KMS-11 (cell line): ENCODE measurements at regions not wholly inside any gene's neighbourhood (a gene's known extent, or its start where the extent isn't known, plus 50 kb on each side); places are given as distances from the start of the nearest gene placed in this dataset.

Source experiments
- H2AFZ ChIP-seq: fragments of 200-600 bp; sonication (generic); 2 replicates; pipeline ENCODE4 v1.6.1; 2016; ENCODE audit warnings: antibody characterized with exemption, mixed run types, low read depth
- H3K27ac ChIP-seq: fragments of 200-600 bp; sonication (generic); 2 replicates; pipeline ENCODE4 v1.6.1; 2016; ENCODE audit warnings: mild to moderate bottlenecking, mixed run types
- H3K27me3 ChIP-seq: fragments of 200-600 bp; sonication (generic); 2 replicates; pipeline ENCODE4 v1.6.1; 2017; ENCODE audit warnings: mild to moderate bottlenecking, low read depth, mixed run types, moderate library complexity; ENCODE audit not compliant: insufficient read depth
- H3K36me3 ChIP-seq: fragments of 200-600 bp; sonication (generic); 2 replicates; pipeline ENCODE4 v1.6.1; 2017; ENCODE audit warnings: mild to moderate bottlenecking, mixed run types; ENCODE audit not compliant: insufficient read depth
- H3K4me1 ChIP-seq: fragments of 200-600 bp; sonication (generic); 2 replicates; pipeline ENCODE4 v1.6.1; 2016; ENCODE audit warnings: mild to moderate bottlenecking, low read depth, mixed run types; ENCODE audit not compliant: poor library complexity, severe bottlenecking
- H3K4me2 ChIP-seq: fragments of 200-600 bp; sonication (generic); 2 replicates; pipeline ENCODE4 v1.7.0; 2016; ENCODE audit warnings: mild to moderate bottlenecking, mixed run types
- H3K4me3 ChIP-seq: fragments of 200-600 bp; sonication (generic); IDR thresholded peaks from 2 replicates; pipeline ENCODE4 v1.6.1; 2017; ENCODE audit warnings: low read depth, low read length, mixed read lengths; ENCODE audit not compliant: insufficient read depth
- H3K79me2 ChIP-seq: fragments of 200-600 bp; sonication (generic); 2 replicates; pipeline ENCODE4 v1.6.1; 2016; ENCODE audit warnings: low read depth, mixed run types; ENCODE audit not compliant: insufficient read depth
- H3K9ac ChIP-seq: fragments of 200-600 bp; sonication (generic); 2 replicates; pipeline ENCODE4 v1.6.1; 2016; ENCODE audit warnings: mild to moderate bottlenecking, mixed run types
- H4K20me1 ChIP-seq: fragments of 200-600 bp; sonication (generic); 2 replicates; pipeline ENCODE4 v1.6.1; 2016; ENCODE audit warnings: mild to moderate bottlenecking, mixed run types; ENCODE audit not compliant: insufficient read depth
- TF ChIP-seq, protein P1 (sequence below): fragments of 200-600 bp; sonication (generic); conservative IDR thresholded peaks from 2 replicates; pipeline ENCODE4 v1.6.1; 2017; ENCODE audit warnings: low read depth, mild to moderate bottlenecking, antibody characterized with exemption, low read length, moderate library complexity, mixed read lengths

DNA sequence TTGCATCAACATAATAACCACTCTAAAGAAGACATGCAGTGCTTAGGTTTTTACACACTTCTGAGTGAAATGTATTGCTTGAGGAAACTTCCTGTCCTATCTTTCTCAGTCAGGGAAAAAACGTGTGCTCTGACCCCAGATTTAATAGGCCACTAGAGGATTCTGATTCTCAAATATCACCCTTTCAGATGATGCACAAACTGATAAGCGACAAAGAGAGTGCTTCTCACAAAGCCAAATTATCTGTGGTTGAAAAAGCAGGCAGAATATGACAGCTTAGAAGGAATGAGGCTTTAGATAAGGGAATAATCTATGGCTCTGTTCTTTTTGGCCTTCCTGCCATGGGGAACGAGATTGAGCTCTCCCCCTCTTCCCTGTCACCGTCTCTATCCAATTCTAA is 583.4 kb upstream of the SGO1 start:
- Histone ChIP-seq H3K27me3 (no peaks in the 10 kb centered on the region), H3K4me2 (no peak overlapping the region), H3K36me3 (no peaks in the 10 kb centered on the region), H4K20me1 (no peaks in the 10 kb centered on the region), H3K79me2 (no peaks in the 10 kb centered on the region), H2AFZ (no peak overlapping the region), H3K4me3 (no peak overlapping the region), H3K27ac (no peak overlapping the region), H3K9ac (no peak overlapping the region), H3K4me1 (no peaks in the 10 kb centered on the region)
- TF ChIP-seq, protein P1, sequence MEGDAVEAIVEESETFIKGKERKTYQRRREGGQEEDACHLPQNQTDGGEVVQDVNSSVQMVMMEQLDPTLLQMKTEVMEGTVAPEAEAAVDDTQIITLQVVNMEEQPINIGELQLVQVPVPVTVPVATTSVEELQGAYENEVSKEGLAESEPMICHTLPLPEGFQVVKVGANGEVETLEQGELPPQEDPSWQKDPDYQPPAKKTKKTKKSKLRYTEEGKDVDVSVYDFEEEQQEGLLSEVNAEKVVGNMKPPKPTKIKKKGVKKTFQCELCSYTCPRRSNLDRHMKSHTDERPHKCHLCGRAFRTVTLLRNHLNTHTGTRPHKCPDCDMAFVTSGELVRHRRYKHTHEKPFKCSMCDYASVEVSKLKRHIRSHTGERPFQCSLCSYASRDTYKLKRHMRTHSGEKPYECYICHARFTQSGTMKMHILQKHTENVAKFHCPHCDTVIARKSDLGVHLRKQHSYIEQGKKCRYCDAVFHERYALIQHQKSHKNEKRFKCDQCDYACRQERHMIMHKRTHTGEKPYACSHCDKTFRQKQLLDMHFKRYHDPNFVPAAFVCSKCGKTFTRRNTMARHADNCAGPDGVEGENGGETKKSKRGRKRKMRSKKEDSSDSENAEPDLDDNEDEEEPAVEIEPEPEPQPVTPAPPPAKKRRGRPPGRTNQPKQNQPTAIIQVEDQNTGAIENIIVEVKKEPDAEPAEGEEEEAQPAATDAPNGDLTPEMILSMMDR: no peak

DNA sequence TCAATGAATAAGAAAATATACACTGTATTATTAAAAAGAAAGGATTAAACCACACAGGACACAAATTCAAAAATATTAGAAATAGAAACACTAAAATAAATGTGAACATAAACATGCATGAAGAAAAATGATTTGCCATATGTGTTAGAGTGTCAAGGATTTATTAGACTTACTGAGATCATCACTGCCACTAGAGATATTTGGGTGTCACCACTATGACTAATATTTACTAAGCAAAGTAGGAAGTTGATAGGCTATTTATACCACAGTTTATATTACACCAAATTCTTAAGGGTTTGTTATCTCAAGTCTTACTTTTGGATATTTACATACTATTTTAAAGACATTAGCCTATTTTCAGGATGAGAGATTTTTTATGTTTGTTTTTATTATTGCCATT is 575.0 kb upstream of the SGO1 start:
- TF ChIP-seq, protein P1: no peak
- Histone ChIP-seq H4K20me1 (no peaks in the 10 kb centered on the region), H3K4me1 (no peaks in the 10 kb centered on the region), H2AFZ (no peak overlapping the region), H3K4me3 (no peak overlapping the region), H3K4me2 (no peak overlapping the region), H3K36me3 (no peaks in the 10 kb centered on the region), H3K9ac (no peak overlapping the region), H3K79me2 (no peaks in the 10 kb centered on the region), H3K27ac (no peak overlapping the region), H3K27me3 (no peaks in the 10 kb centered on the region)

DNA sequence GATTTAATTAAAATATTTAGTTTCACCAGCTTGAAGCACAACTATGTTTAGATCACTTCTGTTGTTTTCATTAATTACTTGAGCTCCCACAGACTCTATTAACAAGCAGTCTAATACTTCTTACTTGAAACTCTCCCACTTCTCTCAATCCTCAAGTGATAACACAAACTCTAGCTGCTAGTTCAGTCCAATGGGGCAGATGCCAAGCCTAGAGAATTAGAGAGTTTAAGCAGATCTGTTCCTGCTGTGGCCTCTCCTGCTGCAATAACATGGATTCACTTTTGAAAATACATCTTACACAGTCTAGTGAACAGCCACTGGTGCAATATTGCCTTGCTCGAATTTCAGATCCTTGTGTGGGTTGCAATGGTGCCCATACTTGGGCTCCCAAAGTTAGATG is 566.4 kb upstream of the SGO1 start:
- no peaks in the 10 kb centered on the region for H4K20me1 ChIP-seq
- H3K4me3 ChIP-seq: no peak overlapping the region
- no peak overlapping the region for H3K4me2 ChIP-seq
- TF ChIP-seq, protein P1: no peak
- no peaks in the 10 kb centered on the region for H3K79me2 ChIP-seq
- H3K27me3 ChIP-seq: no peaks in the 10 kb centered on the region
- H3K36me3 ChIP-seq: no peaks in the 10 kb centered on the region
- H3K4me1 ChIP-seq: no peaks in the 10 kb centered on the region
- no peak overlapping the region for H3K27ac ChIP-seq
- no peak overlapping the region for H2AFZ ChIP-seq
- H3K9ac ChIP-seq: no peak overlapping the region

DNA sequence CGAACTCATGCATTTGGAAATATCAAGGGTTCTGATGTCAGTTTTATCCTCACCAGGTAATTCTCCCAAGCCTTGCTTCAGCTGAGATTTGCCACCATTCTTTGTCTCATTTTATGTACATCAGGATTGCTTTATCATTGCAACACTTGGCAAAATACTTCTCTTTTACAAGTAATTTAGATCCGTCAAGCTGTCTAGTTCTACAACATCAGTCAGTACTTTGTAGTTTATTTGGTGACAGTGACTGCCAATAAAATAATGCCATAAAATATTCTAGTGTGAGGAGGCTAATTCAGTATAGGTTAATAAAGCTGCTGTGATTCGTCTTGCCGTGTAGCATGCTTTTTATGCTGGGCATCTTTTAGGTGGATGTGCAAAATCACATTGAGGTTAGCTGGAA is 565.3 kb upstream of the SGO1 start:
- Histone ChIP-seq H3K27ac (no peak overlapping the region), H3K27me3 (no peaks in the 10 kb centered on the region), H3K79me2 (no peaks in the 10 kb centered on the region), H4K20me1 (no peaks in the 10 kb centered on the region), H3K4me3 (no peak overlapping the region), H3K36me3 (no peaks in the 10 kb centered on the region), H2AFZ (no peak overlapping the region), H3K4me2 (no peak overlapping the region), H3K4me1 (no peaks in the 10 kb centered on the region), H3K9ac (no peak overlapping the region)
- TF ChIP-seq, protein P1: no peak

DNA sequence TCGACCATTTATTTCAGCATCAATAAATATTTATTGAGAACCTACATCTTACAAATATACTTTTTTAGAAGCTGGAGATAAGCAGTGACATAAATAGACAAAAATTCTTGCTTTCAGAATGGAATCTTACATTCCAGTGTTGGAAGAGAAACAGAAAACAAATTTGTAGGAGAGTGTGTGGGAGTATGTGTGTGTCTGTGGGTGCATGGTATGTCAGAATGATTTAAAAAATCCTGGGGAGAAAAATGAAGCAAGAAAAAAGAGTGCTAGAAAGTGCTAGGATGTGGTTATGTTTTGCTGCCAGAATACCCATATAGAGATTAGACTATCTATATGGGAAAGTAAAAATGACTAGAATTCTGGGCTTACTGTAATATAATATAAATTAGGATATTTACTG is 561.7 kb upstream of the SGO1 start:
- Histone ChIP-seq H3K4me3 (no peak overlapping the region), H2AFZ (no peak overlapping the region), H3K36me3 (no peaks in the 10 kb centered on the region), H3K4me2 (no peak overlapping the region), H3K27ac (no peak overlapping the region), H3K79me2 (no peaks in the 10 kb centered on the region), H3K9ac (no peak overlapping the region), H3K4me1 (no peaks in the 10 kb centered on the region), H3K27me3 (no peaks in the 10 kb centered on the region), H4K20me1 (no peaks in the 10 kb centered on the region)
- TF ChIP-seq, protein P1: no peak
